Erythroblast (primary cell): ENCODE measurements at regions not wholly inside any gene's neighbourhood (a gene's known extent, or its start where the extent isn't known, plus 50 kb on each side); places are given as distances from the start of the nearest gene placed in this dataset.

Source experiments
- DNase-seq, 2 experiments: peaks; one replicate each; lab custom pipeline; 2025; lab: John Stamatoyannopoulos, UW
- GATA1 ChIP-seq: IDR thresholded peaks from 2 replicates; pipeline ENCODE4 v1.6.1; 2011; ENCODE audit warnings: low read depth, mild to moderate bottlenecking, control low read depth, low read length, moderate library complexity
- POLR2A ChIP-seq: IDR thresholded peaks from 2 replicates; pipeline ENCODE4 v1.6.1; 2011; ENCODE audit warnings: mild to moderate bottlenecking, low read length

- no peak for TF ChIP-seq POLR2A
- TF ChIP-seq GATA1: no peak
- DNase-seq: no peak
Observed at GRCh38 chr6:90928051-90928450, 341.2 kb upstream of the MAP3K7 start.

- no peak for TF ChIP-seq GATA1
- no peak for TF ChIP-seq POLR2A
- DNase-seq: no peak
Observed at GRCh38 chr6:90925726-90926125, 338.9 kb upstream of the MAP3K7 start.

GRCh38 chr6:90922325-90922724 lies 335.5 kb upstream of the MAP3K7 start:
- TF ChIP-seq POLR2A (no peak), GATA1 (no peak)

GRCh38 chr6:90918361-90918760 lies 331.5 kb upstream of the MAP3K7 start:
- no peak for DNase-seq
- TF ChIP-seq GATA1: no peak
- TF ChIP-seq POLR2A: no peak

More at GRCh38 chr6:90922325-90922724, 335.5 kb upstream of the MAP3K7 start:
- no peak for DNase-seq

- DNase-seq: no peak
- TF ChIP-seq GATA1: no peak
- no peak for TF ChIP-seq POLR2A
Observed at GRCh38 chr6:90917376-90917775, 330.5 kb upstream of the MAP3K7 start.

GRCh38 chr6:90916968-90917367 lies 330.1 kb upstream of the MAP3K7 start:
- TF ChIP-seq GATA1 (no peak), POLR2A (no peak)
- no peak for DNase-seq

- TF ChIP-seq POLR2A (no peak), GATA1 (no peak)
Observed at GRCh38 chr6:90915224-90915915, 328.5 kb upstream of the MAP3K7 start.

GRCh38 chr6:90914312-90914711 lies 327.4 kb upstream of the MAP3K7 start:
- TF ChIP-seq GATA1 (no peak), POLR2A (no peak)
- DNase-seq: no peak

More at GRCh38 chr6:90915224-90915915, 328.5 kb upstream of the MAP3K7 start:
- DNase-seq: no peak

GRCh38 chr6:90913266-90913960 lies 326.5 kb upstream of the MAP3K7 start:
- DNase-seq: no peak
- TF ChIP-seq POLR2A: no peak
- TF ChIP-seq GATA1: no peak

GRCh38 chr6:90911642-90912041 lies 324.8 kb upstream of the MAP3K7 start:
- DNase-seq: no peak

GRCh38 chr6:90910893-90911292 lies 324.0 kb upstream of the MAP3K7 start:
- no peak for DNase-seq
- TF ChIP-seq POLR2A (no peak), GATA1 (no peak)

More at GRCh38 chr6:90911642-90912041, 324.8 kb upstream of the MAP3K7 start:
- no peak for TF ChIP-seq POLR2A
- TF ChIP-seq GATA1: no peak

- DNase-seq: no peak
- TF ChIP-seq POLR2A: no peak
- no peak for TF ChIP-seq GATA1
Observed at GRCh38 chr6:90907931-90908655, 321.2 kb upstream of the MAP3K7 start.

- DNase-seq: no peak
- TF ChIP-seq GATA1: no peak
- no peak for TF ChIP-seq POLR2A
Observed at GRCh38 chr6:90905351-90905750, 318.5 kb upstream of the MAP3K7 start.

GRCh38 chr6:90900034-90900433 lies 313.2 kb upstream of the MAP3K7 start:
- DNase-seq: no peak
- TF ChIP-seq GATA1: no peak
- TF ChIP-seq POLR2A: no peak
